ENCODE measurements at regions not wholly inside any gene's neighbourhood (a gene's known extent, or its start where the extent isn't known, plus 50 kb on each side); places are given as distances from the start of the nearest gene placed in this dataset.

DNA sequence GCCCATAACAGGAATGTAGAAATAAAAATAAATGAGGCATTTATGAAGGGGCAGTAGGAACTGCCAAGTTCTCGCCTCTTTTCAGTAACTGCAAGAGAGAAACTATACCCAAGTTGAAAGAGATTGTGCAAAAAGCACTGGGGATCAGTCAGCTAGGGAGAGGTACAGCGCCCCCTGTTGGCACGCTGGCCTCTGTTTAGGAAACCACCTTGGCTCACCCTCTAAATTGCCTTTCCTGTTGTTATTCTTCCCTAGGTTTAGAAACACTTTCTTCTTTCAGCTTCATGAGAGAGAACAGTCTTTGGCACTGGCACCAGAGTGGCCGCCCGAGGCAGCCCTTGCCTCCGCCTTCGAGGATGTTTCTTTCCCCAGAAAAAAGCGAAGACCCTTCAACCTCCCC, 348.5 kb downstream of the MID1IP1 start:
- TF ChIP-seq, protein P1, sequence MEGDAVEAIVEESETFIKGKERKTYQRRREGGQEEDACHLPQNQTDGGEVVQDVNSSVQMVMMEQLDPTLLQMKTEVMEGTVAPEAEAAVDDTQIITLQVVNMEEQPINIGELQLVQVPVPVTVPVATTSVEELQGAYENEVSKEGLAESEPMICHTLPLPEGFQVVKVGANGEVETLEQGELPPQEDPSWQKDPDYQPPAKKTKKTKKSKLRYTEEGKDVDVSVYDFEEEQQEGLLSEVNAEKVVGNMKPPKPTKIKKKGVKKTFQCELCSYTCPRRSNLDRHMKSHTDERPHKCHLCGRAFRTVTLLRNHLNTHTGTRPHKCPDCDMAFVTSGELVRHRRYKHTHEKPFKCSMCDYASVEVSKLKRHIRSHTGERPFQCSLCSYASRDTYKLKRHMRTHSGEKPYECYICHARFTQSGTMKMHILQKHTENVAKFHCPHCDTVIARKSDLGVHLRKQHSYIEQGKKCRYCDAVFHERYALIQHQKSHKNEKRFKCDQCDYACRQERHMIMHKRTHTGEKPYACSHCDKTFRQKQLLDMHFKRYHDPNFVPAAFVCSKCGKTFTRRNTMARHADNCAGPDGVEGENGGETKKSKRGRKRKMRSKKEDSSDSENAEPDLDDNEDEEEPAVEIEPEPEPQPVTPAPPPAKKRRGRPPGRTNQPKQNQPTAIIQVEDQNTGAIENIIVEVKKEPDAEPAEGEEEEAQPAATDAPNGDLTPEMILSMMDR (IDR thresholded peaks at IDR 0.05): peak; percentile 31 to 48 (median 40)
- no peak for TF ChIP-seq POLR2A (IDR thresholded peaks at IDR 0.05)

Data from uterus (tissue), 2 donors.